ENCODE measurements at regions not wholly inside any gene's neighbourhood (a gene's known extent, or its start where the extent isn't known, plus 50 kb on each side); places are given as distances from the start of the nearest gene placed in this dataset.

GRCh38 chr21:28738420-28738704 lies 254.3 kb downstream of the LTN1 start:
- no peak for TF ChIP-seq CTCF (IDR thresholded peaks at IDR 0.05; ENCODE audit: low read depth, low read length)
- no peak for TF ChIP-seq POLR2A (IDR thresholded peaks at IDR 0.05; ENCODE audit: extremely low read depth, insufficient read length)
- TF ChIP-seq MAX (IDR thresholded peaks at IDR 0.05; ENCODE audit: low read depth, low read length) = no peak
- no peak for TF ChIP-seq MYC (IDR thresholded peaks at IDR 0.05; ENCODE audit: low read depth, low read length)

Data from NB4 (cell line).